ENCODE measurements at regions not wholly inside any gene's neighbourhood (a gene's known extent, or its start where the extent isn't known, plus 50 kb on each side); places are given as distances from the start of the nearest gene placed in this dataset.
"Not testable (repeated sequence)": the region's sequence is repeated elsewhere in the genome, so short reads cannot be mapped to it uniquely, and the experiment has no call there.

GRCh38 chr16:26857371-26857770 is 209.4 kb upstream of the C16orf82 start:
- TF ChIP-seq CTCF (IDR thresholded peaks at IDR 0.05; ENCODE audit: control insufficient read depth, extremely low read depth, insufficient read depth), result no peak
- no peak overlapping the region for H3K4me3 ChIP-seq (ENCODE audit: low read depth, low read length)
- DNase-seq (ENCODE audit: low read depth), result no peak

- DNase-seq (ENCODE audit: low read depth), result no peak
- no peak for TF ChIP-seq CTCF (IDR thresholded peaks at IDR 0.05; ENCODE audit: control insufficient read depth, extremely low read depth, insufficient read depth)
- H3K4me3 ChIP-seq (ENCODE audit: low read depth, low read length), result no peak overlapping the region
Observed at GRCh38 chr16:26860506-26860905, 206.2 kb upstream of the C16orf82 start.

GRCh38 chr16:26863931-26864330 is 202.8 kb upstream of the C16orf82 start:
- no peak for TF ChIP-seq CTCF (IDR thresholded peaks at IDR 0.05; ENCODE audit: control insufficient read depth, extremely low read depth, insufficient read depth)
- H3K4me3 ChIP-seq (ENCODE audit: low read depth, low read length), result no peak overlapping the region
- DNase-seq (ENCODE audit: low read depth), result no peak

GRCh38 chr16:26874318-26874717 is 192.4 kb upstream of the C16orf82 start:
- not testable (repeated sequence) for DNase-seq (ENCODE audit: low read depth)

GRCh38 chr16:26877421-26877820 is 189.3 kb upstream of the C16orf82 start:
- H3K4me3 ChIP-seq (ENCODE audit: low read depth, low read length), result no peak overlapping the region
- DNase-seq (ENCODE audit: low read depth), result no peak
- TF ChIP-seq CTCF (IDR thresholded peaks at IDR 0.05; ENCODE audit: control insufficient read depth, extremely low read depth, insufficient read depth), result no peak

More at GRCh38 chr16:26874318-26874717, 192.4 kb upstream of the C16orf82 start:
- H3K4me3 ChIP-seq (ENCODE audit: low read depth, low read length), result not testable (repeated sequence)

GRCh38 chr16:26885674-26886073 is 181.1 kb upstream of the C16orf82 start:
- no peak overlapping the region for H3K4me3 ChIP-seq (ENCODE audit: low read depth, low read length)
- no peak for TF ChIP-seq CTCF (IDR thresholded peaks at IDR 0.05; ENCODE audit: control insufficient read depth, extremely low read depth, insufficient read depth)
- no peak for DNase-seq (ENCODE audit: low read depth)

- DNase-seq (ENCODE audit: low read depth), result no peak
- no peak for TF ChIP-seq CTCF (IDR thresholded peaks at IDR 0.05; ENCODE audit: control insufficient read depth, extremely low read depth, insufficient read depth)
Observed at GRCh38 chr16:26889740-26890139, 177.0 kb upstream of the C16orf82 start.

More at GRCh38 chr16:26889740-26890139, 177.0 kb upstream of the C16orf82 start:
- H3K4me3 ChIP-seq (ENCODE audit: low read depth, low read length), result no peak overlapping the region
